ENCODE measurements at regions not wholly inside any gene's neighbourhood (a gene's known extent, or its start where the extent isn't known, plus 50 kb on each side); places are given as distances from the start of the nearest gene placed in this dataset.

- Histone ChIP-seq H3K4me1 (ENCODE audit: control insufficient read depth, extremely low read depth, insufficient read depth, low read length) (no peaks in the 10 kb centered on the region), H3K4me2 (ENCODE audit: insufficient read depth, low read length) (no peak overlapping the region), H3K9ac (replicated peaks; ENCODE audit: extremely low read depth, insufficient read depth, low read length) (no peak overlapping the region), H3K79me2 (ENCODE audit: control insufficient read depth, insufficient read depth, low read length) (no peaks in the 10 kb centered on the region), H3K36me3 (ENCODE audit: control insufficient read depth in 2 of 2, extremely low read depth in 1 of 2, insufficient read depth in 2 of 2, low read length in 2 of 2) (no peaks in the 10 kb centered on the region), H3K4me3 (replicated peaks in 1 of 3; ENCODE audit: insufficient read depth in 1 of 3, low read depth in 1 of 3, low read length in 3 of 3) (no peak overlapping the region), H2AFZ (ENCODE audit: low read depth, low read length) (no peak overlapping the region), H3K27ac (ENCODE audit: insufficient read depth, low read depth, low read length) (no peak overlapping the region), H3K9me1 (replicated peaks; ENCODE audit: control insufficient read depth, extremely low read depth, insufficient read depth, low read length) (no peaks in the 10 kb centered on the region), H4K20me1 (replicated peaks; ENCODE audit: control insufficient read depth, extremely low read depth, insufficient read depth, low read length) (no peaks in the 10 kb centered on the region), H3K9me3 (replicated peaks; ENCODE audit: control insufficient read depth, insufficient read depth, low read length) (no peaks in the 10 kb centered on the region), H3K27me3 (ENCODE audit: control insufficient read depth in 2 of 2, insufficient read depth in 2 of 2, low read length in 2 of 2) (no peaks in the 10 kb centered on the region)
- TF ChIP-seq MYC (IDR thresholded peaks at IDR 0.05; ENCODE audit: low read depth, low read length) = no peak
- FAIRE-seq (no peak), DNase-seq (ENCODE audit: low read depth, low spot score) (no peak)
- dilution Hi-C loops (cut with MboI; ENCODE audit: extremely low pct_ligation_motif_present, low sequenced_read_pairs) = no loop called here
- intact Hi-C loops (cut with micrococcal nuclease) = no loop called here
- CTCF ChIA-PET = no interaction called here
- POLR2A ChIA-PET = no interaction called here
- no TSS peak for BruUV-seq (replicated peaks)
These were observed 229.1 kb upstream of the IL12B start for GRCh38 chr5:159559337-159559736.

GRCh38 chr5:159560088-159560487 is 229.8 kb upstream of the IL12B start:
- intact Hi-C loops (cut with micrococcal nuclease) = no loop called here
- TF ChIP-seq MAX (IDR thresholded peaks at IDR 0.05; ENCODE audit: insufficient read depth, insufficient read length) = no peak
- no peak for TF ChIP-seq POLR2A (IDR thresholded peaks at IDR 0.05; ENCODE audit: low read depth, low read length)
- no peak for TF ChIP-seq CTCF (IDR thresholded peaks at IDR 0.05; ENCODE audit: extremely low read depth in 1 of 2, insufficient read depth in 1 of 2, low read depth in 1 of 2, low read length in 2 of 2)
- no peak for TF ChIP-seq MYC (IDR thresholded peaks at IDR 0.05; ENCODE audit: low read depth, low read length)
- TF ChIP-seq EZH2 (IDR thresholded peaks at IDR 0.05; ENCODE audit: borderline replicate concordance, low read depth, low read length, severe bottlenecking) = no peak
- no peak for TF ChIP-seq POLR2AphosphoS5 (IDR thresholded peaks at IDR 0.05; ENCODE audit: insufficient read depth, low read depth, low read length)
- no peak for TF ChIP-seq JUN (IDR thresholded peaks at IDR 0.05; ENCODE audit: borderline replicate concordance, insufficient read depth, insufficient read length, low read depth)
- no peak for TF ChIP-seq GATA2 (IDR thresholded peaks at IDR 0.05; ENCODE audit: insufficient read depth, insufficient read length, low read depth, low read length)
- no peak for TF ChIP-seq FOS (IDR thresholded peaks at IDR 0.05; ENCODE audit: borderline replicate concordance, insufficient read depth, low read length)
- dilution Hi-C loops (cut with MboI; ENCODE audit: extremely low pct_ligation_motif_present, low sequenced_read_pairs) = no loop called here
- Histone ChIP-seq H3K27me3 (ENCODE audit: control insufficient read depth in 2 of 2, insufficient read depth in 2 of 2, low read length in 2 of 2) (no peaks in the 10 kb centered on the region), H4K20me1 (replicated peaks; ENCODE audit: control insufficient read depth, extremely low read depth, insufficient read depth, low read length) (no peaks in the 10 kb centered on the region), H3K9me3 (replicated peaks; ENCODE audit: control insufficient read depth, insufficient read depth, low read length) (no peaks in the 10 kb centered on the region), H3K9me1 (replicated peaks; ENCODE audit: control insufficient read depth, extremely low read depth, insufficient read depth, low read length) (no peaks in the 10 kb centered on the region), H3K4me2 (ENCODE audit: insufficient read depth, low read length) (no peak overlapping the region), H3K36me3 (ENCODE audit: control insufficient read depth in 2 of 2, extremely low read depth in 1 of 2, insufficient read depth in 2 of 2, low read length in 2 of 2) (no peaks in the 10 kb centered on the region), H3K79me2 (ENCODE audit: control insufficient read depth, insufficient read depth, low read length) (no peaks in the 10 kb centered on the region), H2AFZ (ENCODE audit: low read depth, low read length) (no peak overlapping the region), H3K4me1 (ENCODE audit: control insufficient read depth, extremely low read depth, insufficient read depth, low read length) (no peaks in the 10 kb centered on the region), H3K4me3 (replicated peaks in 1 of 3; ENCODE audit: insufficient read depth in 1 of 3, low read depth in 1 of 3, low read length in 3 of 3) (no peak overlapping the region), H3K27ac (ENCODE audit: insufficient read depth, low read depth, low read length) (no peak overlapping the region), H3K9ac (replicated peaks; ENCODE audit: extremely low read depth, insufficient read depth, low read length) (no peak overlapping the region)
- DNase-seq (ENCODE audit: low read depth, low spot score) = no peak
- ChIA-PET CTCF (no interaction called here), POLR2A (no interaction called here)
- no peak for FAIRE-seq
- no TSS peak for BruUV-seq (replicated peaks)
